HUES64 (cell line): ENCODE measurements at regions not wholly inside any gene's neighbourhood (a gene's known extent, or its start where the extent isn't known, plus 50 kb on each side); places are given as distances from the start of the nearest gene placed in this dataset.

Source experiments
- H3K27ac ChIP-seq: 2 replicates; pipeline ENCODE4 v1.7.0; 2013; ENCODE audit warnings: low read depth, low read length, inconsistent platforms
- H3K27me3 ChIP-seq: 2 replicates; pipeline ENCODE4 v1.6.1; 2013; ENCODE audit warnings: mild to moderate bottlenecking, low read length; ENCODE audit not compliant: insufficient read depth
- H3K36me3 ChIP-seq: 2 replicates; pipeline ENCODE4 v1.6.1; 2013; ENCODE audit warnings: mild to moderate bottlenecking, low read length; ENCODE audit not compliant: insufficient read depth
- H3K4me1 ChIP-seq: 2 replicates; pipeline ENCODE4 v1.6.1; 2013; ENCODE audit warnings: mild to moderate bottlenecking, low read length, moderate library complexity; ENCODE audit not compliant: insufficient read depth
- H3K4me3 ChIP-seq: 2 replicates; pipeline ENCODE4 v1.5.1; 2013; ENCODE audit warnings: mild to moderate bottlenecking, low read length, moderate library complexity
- H3K9ac ChIP-seq: 2 replicates; pipeline ENCODE4 v1.6.1; 2013; ENCODE audit warnings: mild to moderate bottlenecking, low read depth, low read length
- H3K9me3 ChIP-seq: 2 replicates; pipeline ENCODE4 v1.6.1; 2013; ENCODE audit warnings: low read depth, low read length; ENCODE audit not compliant: insufficient read depth
- WGBS: fragments of 150-250, 120-280 bp; methylation state at CpG from one replicate; pipeline ENCODE4 v1.1.7; 2013; ENCODE audit warnings: missing lambda C conversion rate; 5-methylcytosine and 5-hydroxymethylcytosine counted together

DNA sequence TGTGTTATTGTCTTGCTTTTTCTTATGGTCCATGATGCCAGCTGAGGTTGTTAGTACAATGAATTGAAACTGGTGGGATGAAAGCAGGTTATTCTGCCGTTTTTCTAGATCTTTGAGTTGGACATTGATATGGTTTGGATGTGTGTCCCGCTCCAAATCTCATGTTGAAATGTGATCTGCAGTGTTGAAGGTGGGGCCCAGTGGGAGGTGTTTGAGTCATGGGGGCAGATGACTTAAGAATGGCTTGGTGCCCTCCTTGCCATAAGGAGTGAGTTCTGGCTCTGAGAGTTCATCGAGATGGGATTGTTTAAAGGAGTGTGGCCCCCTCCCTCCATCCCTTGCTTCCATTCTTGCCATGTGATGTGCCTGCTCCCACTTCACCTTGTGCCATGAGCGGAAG lies 80.3 kb upstream of the PIAS1 start:
- no peak overlapping the region for H3K27ac ChIP-seq
- WGBS = 97% methylated on average over 4 of the region's 4 CpGs

DNA sequence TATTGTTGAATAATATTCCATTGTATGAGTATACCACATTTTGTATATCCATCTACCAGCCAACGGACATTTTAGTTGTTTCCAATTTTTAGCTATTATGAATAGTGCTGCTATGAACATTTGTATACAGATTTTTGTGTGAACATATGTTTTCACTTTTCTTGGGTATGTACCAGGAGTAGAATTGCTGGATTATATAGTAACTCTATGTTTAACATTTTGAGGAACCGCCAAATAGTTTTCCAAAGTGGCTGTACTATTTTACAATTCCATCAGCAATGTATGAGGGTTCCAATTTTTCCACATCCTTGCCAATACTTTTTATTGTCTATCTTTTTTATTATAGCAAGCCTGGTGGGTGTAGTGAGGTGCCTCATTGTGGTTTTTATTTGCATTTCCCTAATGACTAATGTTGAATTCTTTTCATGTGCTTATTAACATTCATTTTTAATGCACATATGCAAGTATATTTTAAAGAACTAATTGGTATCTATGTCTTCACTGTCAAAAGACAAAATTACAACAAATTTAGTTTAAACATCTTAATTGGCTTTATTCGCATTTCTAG lies 77.5 kb upstream of the PIAS1 start:
- no peaks in the 10 kb centered on the region for H3K4me1 ChIP-seq
- no peaks in the 10 kb centered on the region for H3K36me3 ChIP-seq
- 100% methylated on average over 1 of the region's 3 CpGs for WGBS
- H3K4me3 ChIP-seq = no peak overlapping the region
- no peaks in the 10 kb centered on the region for H3K27me3 ChIP-seq
- H3K27ac ChIP-seq = no peak overlapping the region
- no peak overlapping the region for H3K9ac ChIP-seq
- H3K9me3 ChIP-seq = peaks cover 2% of the 10 kb centered on the region; the same call in 1 of the 2 replicates

More for the DNA sequence above, 80.3 kb upstream of the PIAS1 start:
- Histone ChIP-seq H3K9ac (no peak overlapping the region), H3K27me3 (no peaks in the 10 kb centered on the region), H3K36me3 (no peaks in the 10 kb centered on the region), H3K4me1 (peaks cover 4% of the 10 kb centered on the region), H3K9me3 (peaks cover 2% of the 10 kb centered on the region; the same call in 1 of the 2 replicates), H3K4me3 (no peak overlapping the region)

DNA sequence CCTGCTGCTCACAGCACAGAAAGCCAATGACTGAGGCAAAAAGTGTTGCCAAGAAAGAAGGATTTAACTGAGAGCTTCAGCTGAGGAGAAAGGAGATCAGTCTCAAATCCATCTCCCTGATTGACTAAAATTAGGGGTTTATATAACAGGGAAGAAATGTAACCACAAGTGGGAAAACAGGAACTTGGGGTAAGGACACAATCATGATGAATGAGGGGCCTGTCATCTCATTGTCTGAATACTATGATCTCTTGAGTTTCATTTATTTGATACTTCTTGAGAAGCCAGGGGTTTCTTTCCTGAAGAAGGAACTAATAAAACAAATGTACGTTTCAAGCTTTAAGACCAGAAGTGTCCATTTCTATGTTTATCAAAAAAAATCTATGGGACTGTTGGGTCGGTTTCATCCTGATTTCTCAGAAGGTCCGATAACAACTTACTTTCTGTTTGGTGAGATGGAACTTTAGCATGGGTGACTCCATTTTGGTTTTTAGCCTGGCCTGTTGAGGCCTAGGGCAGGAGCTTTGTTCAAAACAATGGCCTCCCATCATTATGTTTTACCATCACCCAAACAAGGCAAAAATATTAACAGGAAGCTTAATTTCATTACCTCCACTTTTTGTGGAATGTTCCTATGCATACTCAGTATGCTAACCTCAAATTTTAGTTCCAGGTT lies 76.6 kb upstream of the PIAS1 start:
- H3K36me3 ChIP-seq = no peaks in the 10 kb centered on the region
- H3K9ac ChIP-seq = no peak overlapping the region
- WGBS = 95% methylated on average over 3 of the region's 3 CpGs
- no peak overlapping the region for H3K27ac ChIP-seq
- no peaks in the 10 kb centered on the region for H3K27me3 ChIP-seq
- no peaks in the 10 kb centered on the region for H3K4me1 ChIP-seq
- H3K4me3 ChIP-seq = no peak overlapping the region
- H3K9me3 ChIP-seq = peaks cover 2% of the 10 kb centered on the region; the same call in 1 of the 2 replicates

DNA sequence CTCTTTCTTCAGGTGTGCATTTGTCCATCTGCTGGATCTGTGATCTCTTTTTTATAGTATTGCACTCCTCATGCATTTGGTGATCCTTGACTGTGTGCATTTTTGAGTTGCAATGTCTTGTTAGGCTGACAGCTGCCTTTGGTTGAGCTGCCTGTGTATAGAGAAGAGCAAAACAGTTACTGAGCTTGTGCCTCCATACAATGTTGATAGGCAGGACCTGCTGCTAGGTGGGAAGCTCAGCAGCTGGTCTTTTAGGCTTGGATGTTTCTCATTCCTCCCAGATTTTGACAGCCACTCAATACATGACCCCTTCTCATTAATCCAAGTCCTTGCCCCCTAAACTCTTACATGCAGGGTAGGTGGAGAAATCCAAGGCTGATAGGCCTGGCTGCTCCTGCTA lies 74.8 kb upstream of the PIAS1 start:
- Histone ChIP-seq H3K27ac (no peak overlapping the region), H3K27me3 (no peaks in the 10 kb centered on the region), H3K9ac (no peak overlapping the region), H3K36me3 (no peaks in the 10 kb centered on the region), H3K4me3 (no peak overlapping the region), H3K4me1 (no peaks in the 10 kb centered on the region), H3K9me3 (peaks cover 2% of the 10 kb centered on the region; the same call in 1 of the 2 replicates)

DNA sequence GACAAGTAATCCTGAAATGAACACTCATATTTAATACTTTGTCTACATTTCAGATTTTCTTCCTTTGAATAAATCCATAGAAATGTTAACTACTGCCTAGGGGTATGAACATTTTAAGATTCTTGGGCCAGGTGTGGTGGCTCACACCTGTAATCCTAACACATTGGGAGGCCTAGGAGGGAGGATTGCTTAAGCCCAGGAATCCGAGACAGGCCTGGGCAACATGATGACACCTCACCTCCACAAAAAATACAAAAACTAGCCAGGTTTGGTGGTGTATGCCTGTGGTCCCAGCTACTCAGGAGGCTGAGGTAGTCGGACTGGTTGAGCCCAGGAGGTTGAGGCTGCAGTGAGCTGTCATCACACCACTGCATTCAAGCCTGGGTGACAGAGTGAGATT lies 73.9 kb upstream of the PIAS1 start:
- WGBS = 100% methylated on average over 2 of the region's 2 CpGs

DNA sequence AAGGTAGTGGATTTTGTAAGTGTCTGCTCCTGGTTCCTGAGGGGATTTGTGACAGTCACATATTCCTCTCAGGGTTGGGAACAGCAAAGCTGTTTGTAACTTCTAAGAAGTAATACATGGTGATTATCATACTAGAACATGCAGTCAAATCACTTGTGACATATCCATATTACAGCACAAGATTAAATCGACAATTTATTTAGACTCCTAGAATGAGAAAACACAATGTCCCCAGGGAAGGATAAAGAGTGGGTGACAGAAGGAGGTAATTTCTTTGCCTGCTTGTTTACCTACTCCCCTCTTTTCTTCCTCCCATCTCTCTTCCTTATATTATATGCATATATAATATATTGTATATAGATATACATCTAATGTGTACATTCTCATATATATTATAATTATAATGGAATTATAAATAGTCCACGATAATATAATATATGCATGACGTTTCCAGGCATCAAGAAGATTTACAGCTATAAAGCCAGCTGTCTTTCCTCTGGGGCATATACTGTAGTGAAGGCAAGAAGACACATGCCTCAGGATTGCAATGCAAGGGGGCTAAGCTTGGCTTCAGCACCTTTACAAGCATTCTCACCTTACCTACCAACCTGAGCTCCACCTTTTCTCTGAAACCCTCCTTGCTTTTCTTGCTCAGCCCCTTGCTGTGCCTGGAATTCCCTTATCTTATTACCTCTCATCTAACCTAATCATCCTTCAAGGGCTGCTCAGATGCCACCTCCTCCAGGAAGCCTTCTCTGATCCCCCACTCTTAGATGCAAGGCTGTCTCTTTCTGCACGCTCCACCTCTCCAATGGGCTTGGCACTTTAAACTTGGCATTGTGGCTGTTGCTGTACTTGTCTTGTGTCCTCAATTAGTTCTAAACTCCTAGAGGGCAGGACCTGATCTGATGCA lies 73.1 kb upstream of the PIAS1 start:
- no peak overlapping the region for H3K4me3 ChIP-seq
- no peak overlapping the region for H3K9ac ChIP-seq
- no peaks in the 10 kb centered on the region for H3K36me3 ChIP-seq
- no peak overlapping the region for H3K27ac ChIP-seq
- H3K9me3 ChIP-seq = peaks cover 2% of the 10 kb centered on the region; the same call in 1 of the 2 replicates
- 94% methylated on average over 3 of the region's 4 CpGs for WGBS
- no peaks in the 10 kb centered on the region for H3K4me1 ChIP-seq
- H3K27me3 ChIP-seq = no peaks in the 10 kb centered on the region

More for the DNA sequence above, 73.9 kb upstream of the PIAS1 start:
- Histone ChIP-seq H3K27me3 (no peaks in the 10 kb centered on the region), H3K9me3 (peaks cover 2% of the 10 kb centered on the region; the same call in 1 of the 2 replicates), H3K36me3 (no peaks in the 10 kb centered on the region), H3K27ac (no peak overlapping the region), H3K9ac (no peak overlapping the region), H3K4me1 (no peaks in the 10 kb centered on the region), H3K4me3 (no peak overlapping the region)

DNA sequence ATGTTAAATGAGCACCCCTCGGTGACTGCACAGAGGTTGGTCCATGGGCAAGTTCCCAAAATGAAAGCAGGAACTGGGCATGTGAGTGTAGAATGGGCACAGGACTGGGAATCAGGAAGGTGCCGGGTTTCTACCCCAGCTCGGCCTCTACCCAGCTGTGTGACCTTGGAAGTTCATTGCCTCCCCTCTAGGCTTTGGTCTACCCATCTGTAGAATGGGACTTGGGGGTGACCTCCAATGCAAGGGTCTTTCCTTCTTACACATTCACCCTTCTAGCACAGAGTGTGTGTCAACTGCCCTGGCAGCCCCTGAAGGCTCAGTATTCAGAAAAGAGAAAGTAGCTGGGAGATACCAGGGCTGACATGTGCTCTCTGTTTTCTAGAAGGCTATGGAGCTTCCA lies 72.3 kb upstream of the PIAS1 start:
- H3K9me3 ChIP-seq = peaks cover 2% of the 10 kb centered on the region; the same call in 1 of the 2 replicates
- no peak overlapping the region for H3K27ac ChIP-seq
- H3K27me3 ChIP-seq = no peaks in the 10 kb centered on the region
- no peak overlapping the region for H3K9ac ChIP-seq
- H3K4me1 ChIP-seq = no peaks in the 10 kb centered on the region
- 93% methylated on average over 3 of the region's 3 CpGs for WGBS
- no peaks in the 10 kb centered on the region for H3K36me3 ChIP-seq
- no peak overlapping the region for H3K4me3 ChIP-seq

DNA sequence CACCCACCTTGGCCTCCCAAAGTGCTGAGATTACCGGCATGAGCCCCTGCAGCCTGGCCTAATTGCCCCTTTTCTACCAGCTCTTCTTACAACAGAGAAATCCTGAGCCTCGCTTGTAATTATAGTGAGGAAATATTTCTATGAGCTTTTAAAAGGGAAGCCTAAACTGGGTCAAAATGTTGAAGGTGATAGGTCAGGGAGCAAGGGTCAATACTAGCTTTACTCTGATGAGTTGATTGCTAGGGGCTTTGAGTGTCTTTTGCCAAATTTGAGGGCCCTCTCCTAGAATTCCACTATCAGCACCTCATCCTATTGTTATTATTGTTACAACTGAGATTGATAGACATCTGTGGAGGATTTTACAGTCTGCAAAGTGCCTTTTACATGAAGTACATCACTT lies 62.4 kb upstream of the PIAS1 start:
- whole genome bisulfite sequencing = 92% methylated on average over 2 of the region's 2 CpGs
- Histone ChIP-seq H3K4me3 (no peak overlapping the region), H3K4me1 (no peaks in the 10 kb centered on the region)

DNA sequence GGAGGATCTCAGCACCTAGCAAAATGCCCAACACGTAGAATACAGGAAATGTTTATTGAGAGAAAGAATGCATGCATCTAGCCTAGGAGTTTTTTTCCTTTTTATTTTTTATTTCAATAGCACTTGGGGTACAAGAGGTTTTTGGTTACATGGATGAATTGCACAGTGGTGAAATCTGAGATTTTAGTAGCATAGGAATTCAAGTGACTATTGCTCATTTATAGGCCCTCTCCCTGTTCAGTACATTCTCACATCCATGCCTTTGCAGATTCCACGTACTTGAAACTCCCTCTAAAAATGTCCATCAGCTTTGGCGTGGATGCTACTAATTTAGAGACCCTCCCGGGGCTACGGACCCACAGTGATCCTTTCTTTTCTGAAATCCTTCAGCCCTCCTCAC lies 61.7 kb upstream of the PIAS1 start:
- Histone ChIP-seq H3K4me1 (no peaks in the 10 kb centered on the region), H3K27me3 (no peaks in the 10 kb centered on the region), H3K4me3 (no peak overlapping the region), H3K36me3 (no peaks in the 10 kb centered on the region), H3K9ac (no peak overlapping the region), H3K9me3 (no peaks in the 10 kb centered on the region), H3K27ac (no peak overlapping the region)
- 91% methylated on average over 5 of the region's 5 CpGs for WGBS

More for the DNA sequence above, 62.4 kb upstream of the PIAS1 start:
- Histone ChIP-seq H3K9me3 (no peaks in the 10 kb centered on the region), H3K27ac (no peak overlapping the region), H3K27me3 (no peaks in the 10 kb centered on the region), H3K36me3 (no peaks in the 10 kb centered on the region), H3K9ac (no peak overlapping the region)

DNA sequence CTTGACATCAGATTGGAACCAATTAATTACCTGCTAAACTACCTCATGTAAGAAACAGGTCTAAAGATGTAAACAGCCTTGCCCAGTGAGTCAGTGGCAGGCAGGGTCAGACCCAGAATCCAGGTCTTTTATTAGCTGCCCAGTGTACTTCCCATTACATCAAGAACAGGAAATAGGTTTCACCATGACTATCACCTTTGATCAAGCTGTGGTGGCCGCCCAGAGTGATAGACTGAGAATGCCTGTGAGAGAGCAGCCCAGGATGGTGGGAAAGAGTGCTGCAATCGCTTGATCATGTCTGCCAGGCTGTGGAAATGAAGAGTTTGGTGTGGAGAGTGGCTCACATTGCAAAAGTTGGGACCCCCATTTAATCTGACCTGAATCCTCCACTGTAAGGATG lies 61.3 kb upstream of the PIAS1 start:
- WGBS = 91% methylated on average over 2 of the region's 2 CpGs
- no peak overlapping the region for H3K27ac ChIP-seq
- H3K9me3 ChIP-seq = no peaks in the 10 kb centered on the region
- H3K36me3 ChIP-seq = no peaks in the 10 kb centered on the region
- H3K9ac ChIP-seq = no peak overlapping the region
- H3K27me3 ChIP-seq = no peaks in the 10 kb centered on the region
- H3K4me3 ChIP-seq = no peak overlapping the region
- H3K4me1 ChIP-seq = no peaks in the 10 kb centered on the region

DNA sequence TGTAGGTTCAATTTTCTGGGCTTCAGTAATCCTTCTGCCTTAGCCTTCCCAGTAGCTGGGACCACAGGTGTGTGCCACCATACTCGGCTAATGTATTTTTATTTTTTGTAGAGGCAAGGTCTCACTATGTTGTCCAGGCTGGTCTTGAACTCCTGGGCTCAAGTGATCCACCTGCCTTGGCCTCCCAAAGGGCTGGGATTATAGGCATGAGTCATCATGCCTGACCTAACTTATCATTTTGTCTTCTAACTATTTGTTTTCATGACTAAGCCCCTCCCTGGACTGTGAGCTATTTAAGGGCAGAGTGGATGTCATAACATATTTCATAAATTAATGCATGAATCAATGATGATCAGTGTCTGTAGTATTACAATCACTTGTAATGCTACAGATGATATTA lies 56.1 kb upstream of the PIAS1 start:
- no peaks in the 10 kb centered on the region for H3K9me3 ChIP-seq
- H3K9ac ChIP-seq = no peak overlapping the region
- H3K27me3 ChIP-seq = no peaks in the 10 kb centered on the region
- H3K4me1 ChIP-seq = no peaks in the 10 kb centered on the region
- H3K27ac ChIP-seq = no peak overlapping the region
- H3K36me3 ChIP-seq = no peaks in the 10 kb centered on the region
- H3K4me3 ChIP-seq = no peak overlapping the region
- WGBS = 95% methylated on average over 1 of the region's 1 CpG
